Upper lobe of left lung (tissue), 6 donors: ENCODE measurements at regions not wholly inside any gene's neighbourhood (a gene's known extent, or its start where the extent isn't known, plus 50 kb on each side); places are given as distances from the start of the nearest gene placed in this dataset.

Experiments used
- ATAC-seq, 2 donors: fragments of 200-7000 bp; cut with Tn5 transposase; one replicate each; pipeline ENCODE4 v1.9.1; 2022; ENCODE audit warnings: mild to moderate bottlenecking in 2 of 2, moderate library complexity in 2 of 2; ENCODE audit not compliant: low FRiP score in 2 of 2
- DNase-seq, 2 donors: peaks; one replicate each; pipeline ENCODE4 v3.0.0-alpha.2; 2019 to 2020
- H3K27ac ChIP-seq, 4 donors: fragments of 200-600 bp; sonication (generic); one replicate each; pipeline ENCODE4 v1.5.1; 2016 to 2019
- H3K27me3 ChIP-seq, 4 donors: fragments of 200-600 bp; sonication (generic); one replicate each; pipeline ENCODE4 v1.5.1; 2017 to 2019
- H3K36me3 ChIP-seq, 4 donors: fragments of 200-600 bp; sonication (generic); one replicate each; pipeline ENCODE4 v1.5.1; 2016 to 2019
- H3K4me1 ChIP-seq, 4 donors: fragments of 200-600 bp; sonication (generic); one replicate each; pipeline ENCODE4 v1.5.1; 2018 to 2019
- H3K4me3 ChIP-seq, 4 donors: fragments of 200-600 bp; sonication (generic); one replicate each; pipeline ENCODE4 v1.5.1; 2017 to 2019; ENCODE audit warnings: mild to moderate bottlenecking in 2 of 4, moderate library complexity in 1 of 4
- H3K9me3 ChIP-seq, 4 donors: fragments of 200-600 bp; sonication (generic); one replicate each; pipeline ENCODE4 v1.5.1; 2018 to 2019
- CTCF ChIP-seq, 6 experiments: fragments of 450-650 bp in 4 of 6; fragments of 200-600 bp in 2 of 6; sonication (generic) in 2 of 6; IDR thresholded peaks; one replicate each; pipeline ENCODE4 v1.5.1; 2016 to 2019; ENCODE audit warnings: antibody characterized with exemption in 6 of 6
- EP300 ChIP-seq, 4 donors: sonication (generic); formaldehyde crosslinking; IDR thresholded peaks; one replicate each; pipeline ENCODE4 v1.5.1; 2017; ENCODE audit warnings: antibody characterized with exemption in 4 of 4, control low read depth in 2 of 4
- POLR2A ChIP-seq, 4 donors: fragments of 450-650 bp; IDR thresholded peaks; one replicate each; pipeline ENCODE4 v1.5.1; 2016 to 2017; ENCODE audit warnings: antibody characterized with exemption in 4 of 4, mild to moderate bottlenecking in 2 of 4
- POLR2AphosphoS5 ChIP-seq, 2 donors: sonication (generic); formaldehyde crosslinking; IDR thresholded peaks; one replicate each; pipeline ENCODE4 v1.5.1; 2017; ENCODE audit warnings: antibody characterized with exemption in 2 of 2
- WGBS, 2 donors: methylation state at CpG; one replicate each; pipeline ENCODE4 v1.1.5; 2017 to 2018; 5-methylcytosine and 5-hydroxymethylcytosine counted together
- donor health status: DM: no; HTN: no; CAD: no; lungs with moderate emphysema.
- donor health status: DM: no; HTN: yes; CAD: no; lungs with severe emphysema.

GRCh38 chr5:97475847-97476246, 292.8 kb upstream of the RIOK2 start:
- no peak for DNase-seq
- ATAC-seq: no peak
- WGBS, 2 donors: 90 to 96% methylated on average over 3 of the region's 3 CpGs
- no peak overlapping the region for H3K27ac ChIP-seq
- H3K27me3 ChIP-seq: no peaks in the 10 kb centered on the region
- H3K4me1 ChIP-seq: no peaks in the 10 kb centered on the region
- H3K4me3 ChIP-seq: no peak overlapping the region
- H3K9me3 ChIP-seq: peaks cover 0 to 7% (median 0%) of the 10 kb centered on the region in 4 donors
- no peaks in the 10 kb centered on the region for H3K36me3 ChIP-seq
- TF ChIP-seq POLR2AphosphoS5 (IDR thresholded peaks at IDR 0.05) (no peak), CTCF (IDR thresholded peaks at IDR 0.05) (no peak), POLR2A (IDR thresholded peaks at IDR 0.05) (no peak), EP300 (IDR thresholded peaks at IDR 0.05) (no peak)

GRCh38 chr5:97476852-97477534, 293.9 kb upstream of the RIOK2 start:
- H3K36me3 ChIP-seq: no peaks in the 10 kb centered on the region
- no peak overlapping the region for H3K4me3 ChIP-seq
- H3K9me3 ChIP-seq: no peaks in the 10 kb centered on the region
- no peaks in the 10 kb centered on the region for H3K4me1 ChIP-seq
- WGBS, 2 donors: 71 to 80% methylated on average over 2 of the region's 2 CpGs
- TF ChIP-seq POLR2A (IDR thresholded peaks at IDR 0.05) (no peak), CTCF (IDR thresholded peaks at IDR 0.05) (no peak), POLR2AphosphoS5 (IDR thresholded peaks at IDR 0.05) (no peak), EP300 (IDR thresholded peaks at IDR 0.05) (no peak)
- DNase-seq (no peak), ATAC-seq (no peak)
- no peak overlapping the region for H3K27ac ChIP-seq
- no peaks in the 10 kb centered on the region for H3K27me3 ChIP-seq

- DNase-seq: no peak
- ATAC-seq: no peak
Measured at GRCh38 chr5:97478483-97478882, 295.4 kb upstream of the RIOK2 start.

GRCh38 chr5:97480313-97480712, 297.3 kb upstream of the RIOK2 start:
- H3K4me3 ChIP-seq: no peak overlapping the region
- no peak for DNase-seq

More at GRCh38 chr5:97478483-97478882, 295.4 kb upstream of the RIOK2 start:
- no peak for TF ChIP-seq CTCF (IDR thresholded peaks at IDR 0.05)
- no peak for TF ChIP-seq POLR2AphosphoS5 (IDR thresholded peaks at IDR 0.05)
- H3K27ac ChIP-seq: no peak overlapping the region
- no peaks in the 10 kb centered on the region for H3K9me3 ChIP-seq
- no peaks in the 10 kb centered on the region for H3K4me1 ChIP-seq
- no peaks in the 10 kb centered on the region for H3K27me3 ChIP-seq
- H3K4me3 ChIP-seq: no peak overlapping the region
- H3K36me3 ChIP-seq: no peaks in the 10 kb centered on the region

More at GRCh38 chr5:97480313-97480712, 297.3 kb upstream of the RIOK2 start:
- H3K27me3 ChIP-seq: no peaks in the 10 kb centered on the region
- no peaks in the 10 kb centered on the region for H3K4me1 ChIP-seq
- H3K9me3 ChIP-seq: no peaks in the 10 kb centered on the region
- ATAC-seq: no peak
- 52 to 81% methylated on average over 3 of the region's 3 CpGs for WGBS, 2 donors
- no peaks in the 10 kb centered on the region for H3K36me3 ChIP-seq
- TF ChIP-seq CTCF (IDR thresholded peaks at IDR 0.05): no peak
- TF ChIP-seq POLR2A (IDR thresholded peaks at IDR 0.05): no peak
- no peak for TF ChIP-seq POLR2AphosphoS5 (IDR thresholded peaks at IDR 0.05)
- TF ChIP-seq EP300 (IDR thresholded peaks at IDR 0.05): no peak
- no peak overlapping the region for H3K27ac ChIP-seq
